ENCODE measurements at regions not wholly inside any gene's neighbourhood (a gene's known extent, or its start where the extent isn't known, plus 50 kb on each side); places are given as distances from the start of the nearest gene placed in this dataset.
A peak's percentile ranks its signal among the peaks of the same experiment; 100 is the strongest.

GRCh38 chr17:59503500-59503899 lies 61.9 kb upstream of the DHX40 start:
- no peak for DNase-seq (ENCODE audit: low read depth)
- H3K4me3 ChIP-seq (ENCODE audit: low read length), result no peak overlapping the region
- TF ChIP-seq CTCF (conservative IDR thresholded peaks at IDR 0.05; ENCODE audit: low read depth, low read length), result no peak

- TF ChIP-seq CTCF (conservative IDR thresholded peaks at IDR 0.05; ENCODE audit: low read depth, low read length), result no peak
- H3K4me3 ChIP-seq (ENCODE audit: low read length), result no peak overlapping the region
- no peak for DNase-seq (ENCODE audit: low read depth)
These were observed 60.6 kb upstream of the DHX40 start for GRCh38 chr17:59504821-59505220.

GRCh38 chr17:59505610-59506276 lies 59.7 kb upstream of the DHX40 start:
- no peak for DNase-seq (ENCODE audit: low read depth)
- H3K4me3 ChIP-seq (ENCODE audit: low read length), result no peak overlapping the region
- TF ChIP-seq CTCF (conservative IDR thresholded peaks at IDR 0.05; ENCODE audit: low read depth, low read length), result no peak

- no peak overlapping the region for H3K4me3 ChIP-seq (ENCODE audit: low read length)
- no peak for TF ChIP-seq CTCF (conservative IDR thresholded peaks at IDR 0.05; ENCODE audit: low read depth, low read length)
- peak; percentile 54 for DNase-seq (ENCODE audit: low read depth)
These were observed 58.3 kb upstream of the DHX40 start for GRCh38 chr17:59506894-59507726.

GRCh38 chr17:59508999-59509625 lies 56.3 kb upstream of the DHX40 start:
- H3K4me3 ChIP-seq (ENCODE audit: low read length), result no peak overlapping the region
- TF ChIP-seq CTCF (conservative IDR thresholded peaks at IDR 0.05; ENCODE audit: low read depth, low read length), result no peak
- no peak for DNase-seq (ENCODE audit: low read depth)

GRCh38 chr17:59510611-59511010 lies 54.8 kb upstream of the DHX40 start:
- TF ChIP-seq CTCF (conservative IDR thresholded peaks at IDR 0.05; ENCODE audit: low read depth, low read length), result no peak
- H3K4me3 ChIP-seq (ENCODE audit: low read length), result no peak overlapping the region
- no peak for DNase-seq (ENCODE audit: low read depth)
